TTC549 (cell line): ENCODE measurements at regions not wholly inside any gene's neighbourhood (a gene's known extent, or its start where the extent isn't known, plus 50 kb on each side); places are given as distances from the start of the nearest gene placed in this dataset.
"Not testable (repeated sequence)": the region's sequence is repeated elsewhere in the genome, so short reads cannot be mapped to it uniquely, and the experiment has no call there.

ENCODE experiments used
- FAIRE-seq: peaks from 2 replicates; lab custom pipeline; 2012; peaks lifted over from hg19 to GRCh38; lab: Jason Lieb, UNC

DNA sequence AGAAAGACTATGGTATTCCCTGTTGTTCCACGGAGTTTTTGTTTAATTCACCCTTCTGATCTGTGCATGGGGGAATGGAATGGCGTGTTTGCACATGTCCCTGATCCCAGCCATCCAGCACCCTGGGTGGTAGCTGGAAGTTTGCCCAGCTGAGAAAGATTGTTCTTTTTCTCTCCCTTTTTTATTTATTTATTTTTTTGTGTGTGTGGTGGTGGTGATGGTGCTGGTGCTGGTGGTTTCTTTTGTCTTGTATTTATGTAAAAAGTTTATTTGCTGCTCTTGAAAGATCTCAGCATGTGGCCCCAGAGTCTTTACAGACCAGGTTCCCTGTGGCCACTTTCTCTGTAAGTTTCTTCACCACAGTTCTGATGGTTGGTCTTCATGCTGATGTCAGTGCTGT, 372.6 kb downstream of the UTRN start:
- FAIRE-seq: no peak

DNA sequence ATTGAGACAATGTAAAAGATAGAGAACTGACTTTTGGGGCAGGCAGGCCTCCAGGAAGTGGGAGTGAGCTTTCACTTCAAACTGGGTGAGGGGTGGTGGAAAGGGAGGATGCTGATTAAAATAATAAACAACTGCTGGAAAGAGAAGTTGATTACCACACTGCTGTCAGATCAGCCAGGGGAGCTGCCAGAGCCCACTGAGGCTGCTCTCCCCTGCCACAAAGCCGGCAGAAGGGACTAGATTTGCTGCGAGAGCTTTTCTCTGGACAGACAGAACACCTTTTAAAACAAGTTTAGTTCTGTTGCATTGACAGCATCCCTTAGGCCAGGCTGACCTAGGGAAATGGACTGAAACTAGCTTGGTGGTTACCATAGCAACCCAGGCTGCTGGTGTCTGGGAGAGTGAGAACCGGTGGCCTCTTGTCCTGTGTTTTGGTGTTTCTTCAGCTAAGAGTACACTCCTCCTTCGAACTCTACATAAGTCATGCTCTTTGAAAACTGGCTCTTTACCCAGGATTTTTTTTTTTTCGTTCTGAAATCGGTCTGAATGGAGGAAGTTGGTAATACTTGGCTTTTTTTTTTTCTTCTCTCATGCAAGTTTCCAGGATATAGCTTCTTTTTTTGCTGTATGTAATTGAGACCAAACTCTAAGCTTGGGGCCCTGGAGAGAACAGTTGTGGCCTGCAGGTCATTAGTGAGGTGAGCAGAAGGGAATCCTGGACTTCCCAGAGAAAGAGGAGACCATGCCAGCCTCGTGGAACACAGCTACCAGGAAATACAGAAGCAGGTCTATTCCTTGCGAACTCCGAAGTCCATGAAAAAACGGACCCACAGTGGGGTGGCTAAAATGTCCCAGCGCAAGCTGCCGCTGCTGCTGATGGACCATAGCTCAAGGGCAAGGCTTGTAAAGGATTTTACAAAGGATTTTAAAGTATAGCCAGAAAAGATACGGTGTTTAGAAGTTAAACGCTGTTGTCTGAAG, 374.4 kb downstream of the UTRN start:
- FAIRE-seq: no peak

DNA sequence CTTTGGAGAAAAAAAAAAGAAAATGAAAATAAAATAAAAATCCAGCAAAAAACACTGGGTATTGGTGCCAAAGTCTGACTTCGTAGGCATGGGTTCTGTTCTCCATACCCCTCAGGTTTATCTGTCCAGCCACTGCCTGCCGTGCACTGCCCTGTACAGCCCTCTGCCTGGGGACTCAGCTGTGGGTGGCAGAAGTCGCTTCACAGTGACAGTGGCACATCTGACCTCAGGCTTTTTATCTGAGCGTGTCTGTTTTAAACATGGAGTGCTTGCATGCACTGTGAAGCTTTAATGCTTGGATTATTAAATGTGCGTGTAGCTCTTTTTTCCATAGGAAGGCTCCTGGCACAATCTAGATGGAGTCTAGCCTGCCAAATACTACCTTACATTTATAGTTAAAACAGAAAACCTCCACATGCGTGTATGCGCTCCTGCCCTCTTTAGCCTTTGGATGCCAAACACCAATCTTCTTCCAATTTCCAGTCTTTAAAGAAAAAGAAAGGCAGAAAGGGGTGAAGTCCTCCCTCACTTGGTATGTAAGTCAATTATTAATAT, 375.5 kb downstream of the UTRN start:
- FAIRE-seq: no peak

DNA sequence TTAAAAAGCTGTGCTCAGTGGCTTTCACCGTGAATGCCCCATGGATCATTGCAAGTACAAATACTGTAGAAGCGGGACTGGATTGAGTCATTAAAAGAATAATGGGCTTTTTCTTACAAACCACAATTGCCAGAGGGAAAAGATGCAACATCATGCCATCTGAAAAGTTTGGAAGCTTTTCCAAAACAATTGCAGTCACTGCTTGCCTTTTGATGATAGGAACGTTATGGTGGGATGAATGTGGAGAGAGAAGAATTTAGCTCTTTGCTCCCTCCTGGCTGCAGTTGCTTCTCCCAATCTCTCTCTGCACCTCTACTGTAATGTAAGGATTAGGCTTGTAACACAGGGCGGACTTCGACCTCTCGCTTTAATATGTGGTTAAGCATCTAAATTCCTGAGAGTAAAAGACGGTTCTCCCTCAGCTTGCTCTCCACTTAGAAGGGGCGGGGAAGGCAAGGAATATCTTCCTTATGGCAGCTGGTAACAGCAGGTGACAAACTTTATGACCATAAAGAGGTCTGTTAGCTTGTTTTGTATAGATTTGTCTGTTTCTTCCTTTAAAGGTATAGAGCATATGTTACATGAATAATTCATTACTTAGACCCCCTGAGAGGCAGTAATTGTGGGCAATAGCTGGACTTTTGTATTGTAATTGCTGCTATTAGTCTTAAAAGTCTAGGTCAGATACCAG, 376.1 kb downstream of the UTRN start:
- no peak for FAIRE-seq

DNA sequence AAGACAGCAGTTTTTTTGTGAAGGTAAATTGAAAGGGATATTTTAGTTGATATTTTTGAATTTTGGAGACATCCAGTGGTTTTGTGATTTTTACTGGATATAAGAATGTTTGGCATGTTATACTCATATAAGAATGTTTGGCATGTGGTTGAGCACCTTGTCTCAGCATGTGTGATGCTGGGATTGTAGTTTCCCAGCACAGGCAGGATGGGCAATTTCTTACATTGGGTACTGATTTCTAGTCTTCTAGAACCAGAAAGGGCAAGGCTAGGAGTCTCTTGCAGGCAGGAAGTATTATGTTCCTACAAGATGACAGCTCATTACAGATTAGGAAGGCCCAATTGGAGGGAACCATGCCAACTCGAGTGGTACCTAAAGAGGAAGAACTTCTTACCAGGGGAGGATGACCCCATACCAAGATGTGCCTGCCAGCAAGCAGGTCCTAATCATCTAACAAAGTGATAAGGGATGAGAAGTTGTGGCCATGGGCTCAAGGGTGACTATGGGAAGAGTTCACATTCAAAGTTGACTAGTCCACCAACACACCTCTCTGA, 377.8 kb downstream of the UTRN start:
- FAIRE-seq: no peak

DNA sequence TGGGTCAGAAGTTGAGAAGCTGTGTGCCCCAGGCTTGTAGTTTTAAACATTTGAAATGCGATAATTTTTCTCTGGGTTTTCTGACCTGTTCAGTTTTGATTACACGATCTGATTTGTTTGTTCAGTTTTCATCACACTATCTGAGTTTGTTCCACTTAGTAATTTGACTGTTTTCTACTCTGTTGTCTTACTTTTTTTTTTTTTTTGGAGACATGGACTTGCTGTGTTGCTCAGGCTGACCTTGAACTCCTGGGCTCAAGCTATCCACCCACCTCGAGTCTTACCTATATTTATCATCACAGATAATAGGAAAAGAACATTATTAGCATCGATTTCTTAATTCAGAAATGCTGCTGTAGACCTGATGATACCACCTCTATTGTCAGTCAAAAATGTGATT, 379.1 kb downstream of the UTRN start:
- no peak for FAIRE-seq

DNA sequence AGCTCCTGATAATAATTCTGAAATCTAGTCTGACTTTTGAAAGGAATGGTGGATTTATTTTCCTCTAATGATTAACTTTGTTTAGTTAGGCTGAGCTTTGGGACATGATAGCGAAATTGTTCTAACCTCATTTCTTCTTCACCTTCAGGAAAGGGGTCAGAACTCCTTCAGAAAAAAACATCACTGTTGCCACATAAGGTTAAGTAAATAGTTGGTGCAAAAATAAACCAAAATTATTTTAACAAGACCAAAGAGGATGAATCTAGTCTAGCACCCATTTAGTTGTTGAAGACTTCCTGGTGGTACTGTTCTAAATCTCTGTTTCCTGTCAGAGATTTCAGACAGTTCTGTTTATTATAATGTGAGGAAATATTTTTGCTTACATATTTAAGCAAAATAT, 379.8 kb downstream of the UTRN start:
- no peak for FAIRE-seq

DNA sequence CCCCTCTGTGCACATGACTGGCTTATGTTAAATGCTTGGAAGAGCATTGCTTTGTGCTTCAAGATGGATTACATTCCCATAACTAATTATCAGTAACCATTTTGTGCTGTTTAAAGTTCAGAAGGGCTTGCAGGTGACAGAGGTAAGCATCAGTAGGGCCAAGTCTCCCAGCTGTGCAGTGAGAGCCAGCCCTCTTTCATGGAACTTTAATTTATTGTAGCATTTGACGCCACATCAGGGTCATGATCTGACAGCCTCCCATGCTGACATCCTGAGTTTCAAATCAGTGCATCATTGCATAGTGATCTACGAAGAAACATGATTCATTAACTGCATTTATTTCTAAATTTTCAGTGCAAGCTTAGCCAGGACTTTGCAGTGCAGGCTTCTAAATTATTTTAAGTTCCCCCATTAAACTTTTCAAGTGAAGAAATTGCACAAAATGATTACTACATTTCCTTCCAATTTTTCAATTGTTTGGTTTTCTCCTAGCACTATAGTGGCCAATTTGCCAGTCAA, 380.9 kb downstream of the UTRN start:
- no peak for FAIRE-seq

DNA sequence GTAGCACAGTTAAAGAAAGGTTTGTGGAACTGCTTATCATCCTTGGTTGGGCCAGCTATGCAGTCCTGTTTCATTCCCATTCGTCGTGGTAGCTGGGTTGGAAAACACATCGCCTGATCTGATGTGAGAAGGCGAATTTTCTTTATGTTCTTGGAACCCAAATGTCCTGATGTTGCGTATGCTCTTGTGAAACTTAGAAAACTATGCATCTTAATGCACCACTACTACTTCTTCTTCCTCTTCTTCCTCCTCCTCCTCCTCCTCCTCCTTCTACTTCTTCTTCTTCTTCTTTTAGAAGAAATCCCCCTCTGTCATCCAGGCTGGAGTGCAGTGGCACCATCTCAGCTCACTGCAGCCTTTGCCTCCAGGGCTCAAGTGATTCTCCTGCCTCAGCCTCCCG, 381.6 kb downstream of the UTRN start:
- FAIRE-seq: no peak

DNA sequence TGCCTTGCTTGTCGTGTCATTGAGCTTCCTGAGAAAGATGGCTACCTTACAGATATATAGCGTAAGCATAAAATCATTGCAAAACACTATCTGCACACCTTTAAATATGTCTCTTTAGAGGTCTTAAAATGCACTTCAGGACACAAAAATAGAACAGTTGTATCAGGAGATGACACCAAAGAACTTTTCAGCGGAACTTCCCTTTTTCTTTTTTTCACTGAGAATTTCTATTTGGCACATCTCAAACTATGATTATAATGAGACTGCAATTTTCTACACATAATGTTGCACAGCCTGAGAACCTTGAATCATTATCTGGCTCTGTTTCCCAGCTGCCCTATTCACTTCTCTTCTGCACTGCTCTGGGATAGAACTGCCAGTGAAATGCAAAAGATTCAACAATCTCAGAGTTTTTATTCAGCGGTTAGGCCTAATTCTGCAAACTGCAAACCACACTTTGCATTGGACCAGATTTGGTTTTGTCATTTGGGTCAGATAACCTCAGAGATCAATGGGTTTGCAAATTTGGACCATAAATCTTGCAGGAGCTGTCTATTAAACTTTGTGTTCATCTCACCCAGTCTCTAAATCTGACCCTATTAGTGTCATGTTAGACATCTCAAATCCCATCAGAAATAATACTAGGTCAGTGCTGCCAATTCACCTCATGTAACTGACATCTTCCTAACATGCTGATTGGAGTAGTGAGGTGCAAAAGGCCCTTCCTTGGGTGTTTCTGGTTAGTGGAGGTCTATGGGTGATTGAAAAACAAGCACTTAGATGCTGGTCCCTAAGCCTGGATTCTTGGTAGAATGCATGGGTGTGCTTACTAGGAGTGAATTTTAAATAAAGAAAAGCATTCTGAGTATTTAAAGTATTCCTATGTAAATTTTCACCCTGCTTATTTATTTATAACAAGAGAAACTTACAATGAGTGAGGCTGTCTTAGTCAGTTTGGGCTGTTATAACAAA, 382.7 kb downstream of the UTRN start:
- FAIRE-seq: no peak

DNA sequence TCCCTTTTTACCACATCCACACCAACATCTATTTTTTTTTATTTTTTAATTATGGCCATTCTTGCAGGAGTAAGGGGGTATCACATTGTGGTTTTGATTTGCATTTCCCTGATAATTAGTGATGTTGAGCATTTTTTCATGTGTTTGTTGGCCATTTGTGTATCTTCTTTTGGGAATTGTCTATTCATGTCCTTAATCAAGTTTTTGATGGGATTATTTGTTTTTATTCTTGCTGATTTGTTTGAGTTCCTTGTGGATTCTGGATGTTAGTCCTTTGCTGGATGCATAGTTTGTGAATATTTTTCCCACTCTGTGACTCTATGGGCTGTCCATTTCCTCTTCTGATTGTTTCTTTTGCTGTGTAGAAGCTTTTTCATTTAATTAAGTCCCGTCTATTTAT, 385.1 kb downstream of the UTRN start:
- not testable (repeated sequence) for FAIRE-seq

DNA sequence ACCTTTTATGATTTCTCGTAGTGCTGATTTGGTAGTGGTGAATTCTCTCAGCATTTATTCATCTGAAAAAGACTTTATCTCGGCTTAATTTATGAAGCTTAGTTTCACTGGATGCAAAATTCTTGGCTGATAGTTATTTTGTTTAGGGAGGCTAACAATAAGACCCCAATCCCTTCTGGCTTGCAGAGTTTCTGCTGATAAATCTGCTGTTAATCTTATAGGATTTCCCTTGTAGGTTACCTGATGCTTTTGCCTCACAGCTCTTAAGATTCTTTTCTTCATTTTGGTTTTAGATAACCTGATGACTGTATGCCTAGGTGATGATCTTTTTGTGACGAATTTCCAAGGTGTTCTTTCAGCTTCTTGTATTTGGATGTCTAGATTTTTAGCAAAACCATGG, 388.7 kb downstream of the UTRN start:
- no peak for FAIRE-seq

DNA sequence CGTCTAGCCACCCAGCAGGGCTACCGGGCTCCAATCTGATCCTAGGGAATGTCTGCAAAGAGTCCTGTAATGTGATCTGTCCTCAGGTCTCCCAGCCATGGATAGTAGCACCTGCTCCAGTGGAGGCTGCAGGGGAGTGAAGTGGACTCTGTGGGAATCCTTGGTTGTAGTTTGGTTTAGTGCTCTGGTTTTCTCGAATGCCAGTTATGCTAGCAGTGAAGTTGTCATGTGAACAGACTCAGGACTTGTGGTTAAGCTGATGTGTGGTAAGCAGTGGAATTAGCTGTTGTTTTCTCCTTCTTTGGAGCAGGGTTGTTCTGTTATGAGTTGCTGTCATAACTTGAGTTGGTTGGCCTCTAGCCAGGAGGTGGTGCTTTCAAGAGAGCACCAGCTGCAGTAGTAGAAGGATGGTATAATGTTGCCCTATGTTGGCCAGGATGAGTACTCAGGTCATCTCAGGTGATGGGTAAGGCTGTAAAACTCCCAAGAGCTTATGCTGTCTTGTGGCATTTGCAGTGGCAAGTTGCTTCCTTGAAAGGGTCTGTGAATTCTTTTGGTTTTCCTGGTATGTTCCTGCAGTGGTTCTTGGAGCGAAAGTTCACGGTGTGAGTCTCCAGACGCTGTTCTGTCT, 390.2 kb downstream of the UTRN start:
- FAIRE-seq: no peak

DNA sequence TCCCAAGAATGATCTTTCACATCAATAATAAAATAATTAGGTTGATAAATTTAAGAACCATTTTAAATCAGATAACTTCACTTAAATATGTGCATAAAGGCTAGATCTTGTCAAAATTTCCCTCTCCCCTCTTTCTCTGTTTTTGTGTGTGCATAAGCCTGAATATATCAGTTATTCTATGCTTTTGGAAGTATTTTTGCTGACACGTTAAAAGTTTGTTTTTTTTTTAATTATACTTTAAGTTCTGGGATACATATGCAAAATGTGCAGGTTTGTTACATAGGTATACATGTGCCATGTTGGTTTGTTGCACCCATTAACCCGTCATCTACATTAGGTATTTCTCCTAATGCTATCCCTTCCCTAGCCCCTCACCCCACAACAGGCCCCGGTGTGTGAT, 391.2 kb downstream of the UTRN start:
- not testable (repeated sequence) for FAIRE-seq

DNA sequence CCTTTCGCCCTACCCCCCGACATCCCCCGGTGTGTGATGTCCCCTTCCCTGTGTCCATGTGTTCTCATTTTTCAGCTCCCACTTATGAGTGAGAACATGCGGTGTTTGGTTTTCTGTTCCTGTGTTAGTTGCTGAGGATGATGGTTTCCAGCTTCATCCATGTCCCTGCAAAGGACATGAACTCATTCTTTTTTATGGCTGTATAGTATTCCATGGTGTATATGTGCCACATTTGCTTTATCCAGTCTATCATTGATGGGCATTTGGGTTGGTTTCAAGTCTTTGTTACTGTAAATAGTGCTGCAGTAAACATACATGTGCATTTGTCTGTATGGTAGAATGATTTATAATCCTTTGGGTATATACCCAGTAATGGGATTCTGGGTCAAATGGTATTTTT, 392.1 kb downstream of the UTRN start:
- not testable (repeated sequence) for FAIRE-seq

DNA sequence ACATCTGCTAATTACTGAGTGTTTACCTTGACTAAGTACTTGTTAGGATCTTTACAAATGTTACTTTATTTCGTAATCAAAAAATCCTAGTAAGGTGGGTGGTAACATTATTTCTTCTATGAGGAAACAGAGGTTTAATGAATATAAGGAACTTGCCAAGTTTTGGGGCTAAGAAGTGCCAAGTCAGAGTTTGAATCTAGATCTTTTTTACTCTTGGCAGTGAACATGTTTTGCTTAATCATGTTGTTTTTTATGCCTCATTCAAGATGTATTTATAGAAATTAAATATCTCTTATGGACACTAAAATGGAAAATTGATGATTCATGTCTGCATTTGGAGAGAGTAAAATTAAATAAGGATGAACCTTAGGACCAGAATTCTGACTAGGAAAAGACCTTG, 393.7 kb downstream of the UTRN start:
- FAIRE-seq: no peak

DNA sequence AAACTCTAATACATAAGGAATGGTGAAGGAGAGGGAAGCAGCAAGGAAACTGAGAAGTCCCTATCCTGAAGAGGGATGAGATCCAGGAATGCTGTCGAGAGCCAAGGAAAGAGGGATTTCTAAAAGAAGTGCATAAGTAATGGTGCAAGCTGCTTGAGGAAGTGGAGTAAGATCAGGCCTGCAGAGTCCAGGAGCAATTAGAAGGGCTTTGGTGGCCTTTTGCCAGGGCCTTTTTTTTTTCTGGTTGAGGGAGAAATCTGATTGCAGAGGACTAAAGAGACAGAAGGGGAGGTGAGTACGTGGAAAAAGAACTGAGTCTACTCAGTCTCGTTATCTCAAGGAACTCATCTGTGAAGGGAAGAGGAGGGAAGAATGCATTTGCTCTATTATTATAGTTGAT, 396.2 kb downstream of the UTRN start:
- FAIRE-seq: no peak

DNA sequence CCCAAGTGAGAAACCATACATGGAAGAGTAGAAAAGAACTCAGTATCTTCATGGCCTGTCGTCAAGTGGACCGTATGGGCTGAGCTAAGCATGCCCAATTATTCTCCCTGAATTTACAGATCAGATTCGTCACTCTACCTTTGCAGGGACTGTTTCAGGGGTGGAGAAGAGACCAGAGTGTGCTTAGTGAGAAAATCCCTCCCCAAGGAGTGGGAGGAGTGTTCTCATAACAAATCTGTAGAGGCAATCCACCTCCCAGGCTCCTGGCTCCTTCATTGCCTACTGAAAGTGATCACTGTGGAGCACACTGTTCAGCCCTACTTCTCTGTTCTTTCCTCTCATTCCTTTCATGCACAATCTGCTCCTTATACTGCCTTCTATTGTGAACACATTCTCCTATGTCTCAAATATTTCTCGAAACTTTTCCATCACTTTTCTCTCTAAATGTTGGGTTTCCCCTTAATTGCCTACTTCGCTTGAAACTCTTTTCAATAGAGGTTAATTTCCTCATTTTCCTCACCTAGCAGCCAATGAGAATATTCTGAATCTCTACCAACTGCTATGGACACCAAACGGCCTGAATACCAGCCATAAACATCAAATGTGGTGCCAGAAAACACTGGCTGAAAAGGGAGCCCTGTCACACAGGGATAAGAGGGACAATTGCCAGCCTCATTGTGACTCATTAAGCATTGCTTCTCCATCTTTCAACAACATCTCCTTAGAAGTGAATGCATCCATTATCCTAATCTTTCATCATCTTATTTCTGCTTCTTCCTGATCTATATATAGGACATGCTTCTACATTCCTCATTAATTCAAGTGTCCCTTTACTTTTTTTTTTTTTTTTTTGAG, 398.3 kb downstream of the UTRN start:
- FAIRE-seq: no peak

DNA sequence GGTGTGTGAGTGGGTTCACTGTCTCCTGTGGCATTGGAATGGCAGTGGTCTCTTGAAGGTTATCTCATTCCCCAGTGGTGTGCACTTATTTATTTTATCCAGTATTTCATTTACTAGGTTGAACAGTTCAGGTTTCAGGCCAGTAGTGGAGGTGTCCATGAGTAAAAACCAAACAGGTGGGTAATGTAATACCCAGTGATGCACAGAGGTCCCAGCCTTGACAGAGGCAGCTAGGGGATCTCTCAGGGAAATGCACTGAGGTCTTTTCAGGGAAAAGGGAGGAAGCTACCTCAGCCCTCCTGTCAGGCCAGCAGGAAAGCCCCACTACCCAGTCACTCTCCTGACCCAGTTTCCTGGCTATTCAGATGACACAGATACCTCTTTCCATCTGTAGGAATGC, 403.6 kb downstream of the UTRN start:
- no peak for FAIRE-seq

DNA sequence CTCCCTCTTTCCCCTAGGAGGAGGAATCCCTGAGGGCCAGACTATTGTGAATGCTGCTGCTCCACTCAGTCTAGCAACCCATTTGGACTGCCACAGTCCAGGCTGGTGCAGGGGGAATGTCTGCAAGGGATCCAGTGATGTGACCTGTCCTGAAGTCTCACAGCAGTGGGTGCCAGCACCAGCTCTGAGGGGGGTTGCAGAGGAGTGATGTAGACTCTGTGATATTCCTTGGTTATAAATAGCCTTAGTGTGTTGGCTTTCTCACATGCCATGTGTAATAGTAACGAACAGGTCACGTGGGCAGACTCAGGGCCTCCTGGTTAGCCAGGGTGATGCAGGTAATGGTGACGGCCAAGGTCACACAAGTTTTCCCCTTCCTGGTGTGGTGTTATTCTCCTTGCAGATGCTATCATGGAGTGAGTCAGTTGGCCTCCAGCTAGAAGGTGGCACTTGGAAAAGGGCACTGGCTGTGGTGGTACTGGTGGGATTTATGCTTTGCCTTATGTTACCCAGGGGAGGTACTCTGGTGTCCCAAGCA, 404.4 kb downstream of the UTRN start:
- FAIRE-seq: no peak
